ENCODE measurements at regions not wholly inside any gene's neighbourhood (a gene's known extent, or its start where the extent isn't known, plus 50 kb on each side); places are given as distances from the start of the nearest gene placed in this dataset.

- no peak for ATAC-seq
- no peak for TF ChIP-seq BACH2 (CRISPR knock-in tag; IDR thresholded peaks at IDR 0.05; ENCODE audit: borderline replicate concordance)
- TF ChIP-seq, protein P1, sequence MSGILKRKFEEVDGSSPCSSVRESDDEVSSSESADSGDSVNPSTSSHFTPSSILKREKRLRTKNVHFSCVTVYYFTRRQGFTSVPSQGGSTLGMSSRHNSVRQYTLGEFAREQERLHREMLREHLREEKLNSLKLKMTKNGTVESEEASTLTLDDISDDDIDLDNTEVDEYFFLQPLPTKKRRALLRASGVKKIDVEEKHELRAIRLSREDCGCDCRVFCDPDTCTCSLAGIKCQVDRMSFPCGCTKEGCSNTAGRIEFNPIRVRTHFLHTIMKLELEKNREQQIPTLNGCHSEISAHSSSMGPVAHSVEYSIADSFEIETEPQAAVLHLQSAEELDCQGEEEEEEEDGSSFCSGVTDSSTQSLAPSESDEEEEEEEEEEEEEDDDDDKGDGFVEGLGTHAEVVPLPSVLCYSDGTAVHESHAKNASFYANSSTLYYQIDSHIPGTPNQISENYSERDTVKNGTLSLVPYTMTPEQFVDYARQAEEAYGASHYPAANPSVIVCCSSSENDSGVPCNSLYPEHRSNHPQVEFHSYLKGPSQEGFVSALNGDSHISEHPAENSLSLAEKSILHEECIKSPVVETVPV (CRISPR knock-in tag; IDR thresholded peaks at IDR 0.05) = no peak
Observed at GRCh38 chr1:116854716-116855115, 55.0 kb upstream of the PTGFRN start.

- no peak for TF ChIP-seq CSDC2 (CRISPR knock-in tag; IDR thresholded peaks at IDR 0.05)
- TF ChIP-seq RARB (CRISPR knock-in tag; IDR thresholded peaks at IDR 0.05) = no peak
- no peak for TF ChIP-seq ESRRG (CRISPR knock-in tag; IDR thresholded peaks at IDR 0.05)
- TF ChIP-seq, protein P2, sequence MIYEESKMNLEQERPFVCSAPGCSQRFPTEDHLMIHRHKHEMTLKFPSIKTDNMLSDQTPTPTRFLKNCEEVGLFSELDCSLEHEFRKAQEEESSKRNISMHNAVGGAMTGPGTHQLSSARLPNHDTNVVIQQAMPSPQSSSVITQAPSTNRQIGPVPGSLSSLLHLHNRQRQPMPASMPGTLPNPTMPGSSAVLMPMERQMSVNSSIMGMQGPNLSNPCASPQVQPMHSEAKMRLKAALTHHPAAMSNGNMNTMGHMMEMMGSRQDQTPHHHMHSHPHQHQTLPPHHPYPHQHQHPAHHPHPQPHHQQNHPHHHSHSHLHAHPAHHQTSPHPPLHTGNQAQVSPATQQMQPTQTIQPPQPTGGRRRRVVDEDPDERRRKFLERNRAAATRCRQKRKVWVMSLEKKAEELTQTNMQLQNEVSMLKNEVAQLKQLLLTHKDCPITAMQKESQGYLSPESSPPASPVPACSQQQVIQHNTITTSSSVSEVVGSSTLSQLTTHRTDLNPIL (CRISPR knock-in tag; IDR thresholded peaks at IDR 0.05; ENCODE audit: low read depth) = no peak
- no peak for TF ChIP-seq ZFP30 (CRISPR knock-in tag; IDR thresholded peaks at IDR 0.05)
- TF ChIP-seq, protein P3, sequence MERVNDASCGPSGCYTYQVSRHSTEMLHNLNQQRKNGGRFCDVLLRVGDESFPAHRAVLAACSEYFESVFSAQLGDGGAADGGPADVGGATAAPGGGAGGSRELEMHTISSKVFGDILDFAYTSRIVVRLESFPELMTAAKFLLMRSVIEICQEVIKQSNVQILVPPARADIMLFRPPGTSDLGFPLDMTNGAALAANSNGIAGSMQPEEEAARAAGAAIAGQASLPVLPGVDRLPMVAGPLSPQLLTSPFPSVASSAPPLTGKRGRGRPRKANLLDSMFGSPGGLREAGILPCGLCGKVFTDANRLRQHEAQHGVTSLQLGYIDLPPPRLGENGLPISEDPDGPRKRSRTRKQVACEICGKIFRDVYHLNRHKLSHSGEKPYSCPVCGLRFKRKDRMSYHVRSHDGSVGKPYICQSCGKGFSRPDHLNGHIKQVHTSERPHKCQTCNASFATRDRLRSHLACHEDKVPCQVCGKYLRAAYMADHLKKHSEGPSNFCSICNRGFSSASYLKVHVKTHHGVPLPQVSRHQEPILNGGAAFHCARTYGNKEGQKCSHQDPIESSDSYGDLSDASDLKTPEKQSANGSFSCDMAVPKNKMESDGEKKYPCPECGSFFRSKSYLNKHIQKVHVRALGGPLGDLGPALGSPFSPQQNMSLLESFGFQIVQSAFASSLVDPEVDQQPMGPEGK (CRISPR knock-in tag; IDR thresholded peaks at IDR 0.05; ENCODE audit: borderline replicate concordance) = no peak
- no peak for TF ChIP-seq ARNTL (CRISPR knock-in tag; IDR thresholded peaks at IDR 0.05; ENCODE audit: borderline replicate concordance, low read depth)
- no peak for TF ChIP-seq SNAI2 (CRISPR knock-in tag; IDR thresholded peaks at IDR 0.05)
- no peak for TF ChIP-seq ZC3H10 (CRISPR knock-in tag; IDR thresholded peaks at IDR 0.05)
- no peak for TF ChIP-seq ZFP3 (CRISPR knock-in tag; IDR thresholded peaks at IDR 0.05)
- no peak for TF ChIP-seq ZNF8 (CRISPR knock-in tag; IDR thresholded peaks at IDR 0.05)
- no peak for TF ChIP-seq ISL1 (CRISPR knock-in tag; IDR thresholded peaks at IDR 0.05)
- TF ChIP-seq POU6F1 (CRISPR knock-in tag; IDR thresholded peaks at IDR 0.05; ENCODE audit: borderline replicate concordance, low read depth) = no peak
- TF ChIP-seq TCF4 (CRISPR knock-in tag; IDR thresholded peaks at IDR 0.05; ENCODE audit: borderline replicate concordance) = no peak
- no peak for TF ChIP-seq PPARA (CRISPR knock-in tag; IDR thresholded peaks at IDR 0.05; ENCODE audit: borderline replicate concordance)
- TF ChIP-seq, protein P1 (CRISPR knock-in tag; IDR thresholded peaks at IDR 0.05) = no peak
- peak; percentile 54 for ATAC-seq
Observed at GRCh38 chr1:116855191-116855619, 54.5 kb upstream of the PTGFRN start.

DNA sequence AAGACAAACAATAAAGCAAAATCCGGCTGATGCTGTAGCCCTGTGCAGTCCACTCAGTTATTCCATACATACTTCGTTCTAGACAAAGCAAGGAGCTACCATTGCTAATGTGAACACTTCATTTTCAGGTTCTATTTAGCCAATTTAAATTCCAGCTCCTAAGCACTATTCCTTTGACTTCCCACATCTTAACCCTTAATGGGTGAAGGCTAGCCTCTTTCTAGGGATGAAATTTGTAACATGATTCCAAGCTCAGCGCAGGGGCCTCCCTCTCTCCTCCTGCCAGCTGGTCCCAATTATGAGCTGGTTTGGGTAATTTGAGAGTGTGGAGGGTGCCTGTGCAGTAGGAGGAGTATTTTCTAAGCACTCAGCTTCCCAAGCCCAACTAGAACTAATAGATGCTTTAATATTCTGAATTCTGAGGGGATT is 53.9 kb upstream of the PTGFRN start:
- TF ChIP-seq TCF4 (CRISPR knock-in tag; IDR thresholded peaks at IDR 0.05; ENCODE audit: borderline replicate concordance) (peak; percentile 78), CSDC2 (CRISPR knock-in tag; IDR thresholded peaks at IDR 0.05) (no peak)
- peak; percentile 92 for ATAC-seq

- no peak for ATAC-seq
- TF ChIP-seq RARB (CRISPR knock-in tag; IDR thresholded peaks at IDR 0.05) = no peak
- TF ChIP-seq TCF4 (CRISPR knock-in tag; IDR thresholded peaks at IDR 0.05; ENCODE audit: borderline replicate concordance) = no peak
- TF ChIP-seq ISL1 (CRISPR knock-in tag; IDR thresholded peaks at IDR 0.05) = no peak
- no peak for TF ChIP-seq TOX (CRISPR knock-in tag; IDR thresholded peaks at IDR 0.05; ENCODE audit: borderline replicate concordance)
- no peak for TF ChIP-seq PPARA (CRISPR knock-in tag; IDR thresholded peaks at IDR 0.05; ENCODE audit: borderline replicate concordance)
- no peak for TF ChIP-seq POU6F1 (CRISPR knock-in tag; IDR thresholded peaks at IDR 0.05; ENCODE audit: borderline replicate concordance, low read depth)
- no peak for TF ChIP-seq ZFP3 (CRISPR knock-in tag; IDR thresholded peaks at IDR 0.05)
- TF ChIP-seq, protein P3 (CRISPR knock-in tag; IDR thresholded peaks at IDR 0.05; ENCODE audit: borderline replicate concordance) = no peak
- TF ChIP-seq SNAI2 (CRISPR knock-in tag; IDR thresholded peaks at IDR 0.05) = no peak
- TF ChIP-seq OSR1 (CRISPR knock-in tag; IDR thresholded peaks at IDR 0.05) = no peak
- no peak for TF ChIP-seq CSDC2 (CRISPR knock-in tag; IDR thresholded peaks at IDR 0.05)
- no peak for TF ChIP-seq ZFP30 (CRISPR knock-in tag; IDR thresholded peaks at IDR 0.05)
- TF ChIP-seq ZNF70 (CRISPR knock-in tag; IDR thresholded peaks at IDR 0.05) = no peak
- no peak for TF ChIP-seq TSHZ2 (CRISPR knock-in tag; IDR thresholded peaks at IDR 0.05)
Observed at GRCh38 chr1:116856312-116856711, 53.4 kb upstream of the PTGFRN start.
